DMS 273 (cell line): ENCODE measurements at regions not wholly inside any gene's neighbourhood (a gene's known extent, or its start where the extent isn't known, plus 50 kb on each side); places are given as distances from the start of the nearest gene placed in this dataset.
"Not testable (repeated sequence)": the region's sequence is repeated elsewhere in the genome, so short reads cannot be mapped to it uniquely, and the experiment has no call there.

ENCODE experiments used
- DNase-seq: peaks from one replicate; lab custom pipeline; 2025; ENCODE audit not compliant: unreplicated experiment; lab: John Stamatoyannopoulos, UW

DNA sequence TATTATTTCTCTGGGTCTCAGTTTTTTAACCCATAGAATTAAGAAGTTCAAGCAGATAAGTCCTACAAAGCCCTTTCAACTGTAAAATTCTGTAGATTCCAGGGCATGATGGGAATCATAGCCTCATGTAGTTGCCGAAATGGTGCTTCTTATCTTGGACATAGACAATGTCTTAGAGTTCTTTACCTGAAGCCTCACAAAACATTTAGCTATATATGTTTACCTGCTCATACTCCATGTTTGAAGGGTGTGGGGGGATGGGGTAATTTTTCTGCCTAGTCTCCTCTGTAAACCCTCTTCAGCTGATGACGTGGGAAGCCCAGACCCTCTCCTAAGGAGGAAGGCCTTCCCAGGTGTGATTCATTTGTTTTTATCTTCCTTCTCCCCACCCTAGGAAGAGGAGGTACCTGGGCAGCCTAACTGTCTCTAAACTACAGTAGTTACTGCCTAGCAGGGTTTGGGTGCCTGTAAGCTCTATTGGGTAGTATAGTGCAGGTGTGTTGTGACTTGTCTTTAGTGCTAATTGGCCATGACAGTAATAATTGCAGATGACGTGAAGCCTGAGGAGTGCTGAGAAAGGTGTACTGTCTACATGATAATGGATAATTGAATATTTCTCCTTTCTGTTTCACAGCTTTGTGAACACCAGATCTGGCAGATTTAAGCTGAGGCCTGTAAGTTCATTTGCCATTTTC, 230.8 kb downstream of the TFAP2B start:
- DNase-seq = no peak

GRCh38 chr6:51049983-51050877, 231.6 kb downstream of the TFAP2B start:
- DNase-seq = no peak

DNA sequence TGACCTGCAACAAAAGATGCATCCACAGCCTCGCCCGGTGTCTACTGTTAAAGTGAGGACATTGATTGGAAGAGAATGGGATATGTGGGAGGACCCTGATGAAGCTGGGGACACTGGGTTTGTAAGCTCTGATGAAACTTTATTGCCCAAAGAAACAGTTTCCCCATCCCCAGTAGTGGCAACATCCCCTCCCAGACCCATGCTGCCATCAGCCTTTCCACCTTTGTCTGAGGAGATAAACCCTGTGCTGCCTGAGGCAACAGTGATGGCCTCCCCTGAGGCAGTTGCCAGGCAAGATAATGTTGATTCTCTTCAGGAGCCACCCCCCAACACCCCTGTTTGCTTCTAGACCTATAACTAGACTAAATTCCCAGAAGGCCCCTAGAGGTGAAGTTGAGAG, 234.0 kb downstream of the TFAP2B start:
- not testable (repeated sequence) for DNase-seq

GRCh38 chr6:51055316-51055715, 236.6 kb downstream of the TFAP2B start:
- DNase-seq = not testable (repeated sequence)

DNA sequence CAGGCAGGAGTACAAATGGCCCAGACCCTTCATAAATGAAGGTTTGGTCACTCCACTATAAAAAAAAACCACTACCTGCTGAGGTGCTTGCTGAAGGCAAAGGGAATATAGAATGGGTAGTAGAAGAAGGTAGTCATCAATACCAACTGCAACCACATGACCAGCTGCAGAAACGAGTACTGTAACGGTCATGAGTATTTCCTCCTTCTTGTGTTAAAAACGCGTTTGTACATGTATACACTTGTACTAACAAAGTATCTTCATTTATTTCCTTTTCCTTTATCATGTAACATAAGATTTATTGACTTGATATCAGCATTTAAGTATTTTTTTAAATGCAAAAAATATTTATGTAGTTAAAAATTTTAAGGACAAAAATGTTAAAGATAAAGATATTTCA, 238.6 kb downstream of the TFAP2B start:
- no peak for DNase-seq

GRCh38 chr6:51060262-51060762, 241.6 kb downstream of the TFAP2B start:
- no peak for DNase-seq

GRCh38 chr6:51062166-51062722, 243.6 kb downstream of the TFAP2B start:
- no peak for DNase-seq

DNA sequence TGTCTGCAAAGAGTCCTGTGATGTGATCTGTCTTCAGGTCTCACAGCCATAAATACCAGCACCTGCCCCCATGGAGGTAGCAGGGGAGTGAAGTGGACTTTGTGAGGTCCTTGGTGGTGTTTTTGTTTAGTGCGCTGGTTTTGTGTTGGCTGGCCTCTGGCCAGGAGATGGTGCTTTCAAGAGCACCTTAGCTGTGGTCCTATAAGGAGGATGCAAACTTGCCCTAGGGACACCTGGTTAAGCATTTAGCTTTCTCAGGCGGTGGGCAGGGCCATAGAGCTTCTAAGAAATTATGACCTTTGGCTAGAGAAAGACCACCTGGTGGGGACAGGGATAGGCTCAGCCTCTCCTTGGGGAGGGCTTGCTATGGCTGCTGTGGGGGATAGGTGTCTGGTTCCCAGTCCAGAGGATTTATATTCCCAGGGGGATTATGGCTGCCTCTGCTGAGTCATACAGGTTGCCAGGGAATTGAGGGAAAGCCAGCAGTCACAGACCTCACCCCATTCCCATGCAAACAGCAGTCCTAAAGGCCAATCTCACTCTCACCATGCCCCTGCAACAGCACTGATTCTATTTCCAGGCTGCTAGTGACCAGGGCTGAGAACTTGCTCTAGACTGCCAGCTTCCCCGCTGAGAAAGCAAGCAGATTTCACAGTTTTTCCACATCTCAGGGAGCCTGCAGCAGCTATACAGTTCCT, 259.3 kb downstream of the TFAP2B start:
- no peak for DNase-seq

DNA sequence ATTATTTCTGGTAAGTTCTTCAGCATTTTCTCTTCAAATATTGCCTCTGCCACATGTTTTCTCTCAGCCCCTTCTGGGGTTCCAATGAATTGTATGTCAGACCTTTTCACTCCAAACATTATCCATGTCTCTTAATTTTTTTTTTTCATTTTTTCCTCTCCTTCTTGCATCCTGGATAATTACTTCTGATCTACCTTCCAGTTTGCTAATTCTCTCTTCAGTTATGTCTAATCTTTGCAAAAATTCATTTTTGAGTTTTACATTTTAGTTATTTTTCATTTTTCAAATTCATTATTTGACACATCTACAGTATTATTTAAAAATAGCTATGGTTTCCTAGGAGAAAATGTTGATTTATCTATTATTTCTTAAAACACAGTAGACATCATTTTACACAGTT, 271.7 kb downstream of the TFAP2B start:
- no peak for DNase-seq

DNA sequence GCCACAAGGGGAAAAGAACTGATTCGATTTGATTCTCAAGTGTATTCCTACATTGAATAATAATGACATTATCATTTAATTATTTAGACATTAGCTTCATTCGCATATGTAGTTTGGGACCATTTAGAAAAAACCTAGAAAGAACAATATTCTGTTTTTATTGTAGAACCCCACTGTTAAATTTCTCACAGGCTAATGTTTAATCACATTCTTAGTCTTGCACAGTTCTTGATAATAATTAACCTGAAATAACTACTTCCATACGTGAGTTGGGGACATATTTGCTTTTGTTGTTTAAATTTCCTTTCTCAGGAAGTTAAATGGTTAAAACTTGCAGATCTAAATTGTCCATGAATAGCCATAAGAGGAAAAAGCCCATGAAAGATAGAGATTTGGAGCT, 275.2 kb downstream of the TFAP2B start:
- no peak for DNase-seq

DNA sequence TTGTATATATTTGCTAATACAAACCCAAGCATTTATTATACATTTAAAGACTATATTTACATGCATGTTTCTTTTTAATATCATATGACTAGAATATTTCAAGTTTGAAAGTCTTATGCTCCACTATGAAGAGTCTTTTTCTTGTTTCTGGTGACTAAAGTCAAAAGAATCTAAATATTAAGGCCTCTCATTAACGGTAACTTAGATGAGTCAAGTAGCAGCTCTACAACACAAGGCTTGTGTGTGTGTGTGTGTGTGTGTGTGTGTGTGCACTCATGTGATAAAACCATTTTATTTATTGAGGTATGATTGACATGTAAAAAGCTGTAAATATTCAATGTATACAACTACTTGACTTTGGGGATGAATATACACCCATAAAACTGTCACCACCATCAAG, 275.6 kb downstream of the TFAP2B start:
- no peak for DNase-seq

- DNase-seq = no peak
Measured at GRCh38 chr6:51098246-51098645, 279.6 kb downstream of the TFAP2B start.

GRCh38 chr6:51098791-51099190, 280.1 kb downstream of the TFAP2B start:
- DNase-seq = no peak

DNA sequence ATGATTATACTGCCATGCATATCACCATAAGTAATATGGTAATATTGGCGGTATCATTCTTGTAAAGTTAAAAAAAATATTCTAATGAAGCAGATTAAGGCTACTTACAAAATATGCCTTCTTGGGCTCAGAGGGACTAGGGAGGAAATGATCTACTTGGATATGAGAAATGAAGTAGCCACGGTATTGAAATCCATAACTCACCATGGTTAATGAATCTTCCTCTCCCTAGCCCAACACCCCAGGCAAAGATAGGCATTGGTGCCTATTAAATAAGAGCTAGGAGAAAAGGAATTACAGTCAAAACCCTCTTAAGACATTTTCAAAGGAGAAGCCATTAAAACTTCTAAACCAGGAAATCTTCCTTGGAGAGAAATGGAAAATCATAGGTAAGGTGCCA, 280.5 kb downstream of the TFAP2B start:
- no peak for DNase-seq

GRCh38 chr6:51105357-51105756, 286.7 kb downstream of the TFAP2B start:
- no peak for DNase-seq

- no peak for DNase-seq
Measured at GRCh38 chr6:51107769-51108203, 289.1 kb downstream of the TFAP2B start.

- DNase-seq = no peak
Measured at GRCh38 chr6:51108563-51109234, 290.0 kb downstream of the TFAP2B start.

DNA sequence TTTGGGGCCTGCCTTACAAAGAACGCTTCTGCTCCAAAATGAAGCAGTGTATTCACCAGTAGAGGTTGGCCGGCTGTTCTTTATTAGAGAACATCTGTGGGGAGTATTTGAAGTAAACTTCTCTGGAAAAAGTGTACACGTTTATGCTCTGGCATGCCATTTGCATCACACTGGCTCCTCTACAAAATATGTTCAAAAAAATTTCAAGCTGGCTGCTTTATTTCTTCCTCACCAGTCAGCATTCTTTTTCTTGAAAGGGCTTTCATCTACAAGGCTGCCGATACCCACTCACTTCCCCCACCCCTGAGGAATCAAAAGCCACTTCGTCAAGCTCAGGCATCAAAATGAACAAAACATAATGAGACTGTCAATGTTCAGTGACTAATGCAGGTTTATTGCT, 294.1 kb downstream of the TFAP2B start:
- no peak for DNase-seq

DNA sequence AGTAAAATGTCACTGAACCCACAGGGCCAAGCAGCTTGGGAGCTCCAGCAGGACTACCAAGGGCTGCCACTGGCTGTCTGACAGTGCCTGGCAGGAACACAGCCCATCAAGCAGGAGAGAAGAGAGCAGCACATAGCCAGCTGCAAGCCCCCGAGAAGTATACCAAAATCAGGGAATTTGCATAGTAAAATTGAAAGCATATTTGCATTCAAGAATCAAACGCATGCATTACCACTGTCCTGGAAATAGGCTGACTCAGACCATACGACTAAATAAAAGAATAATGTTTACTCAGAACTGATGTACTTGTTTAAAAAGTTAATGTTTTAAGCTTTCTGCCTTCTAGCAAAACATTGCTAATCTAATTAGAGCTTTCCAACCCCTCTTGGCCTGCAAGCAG, 298.1 kb downstream of the TFAP2B start:
- no peak for DNase-seq

DNA sequence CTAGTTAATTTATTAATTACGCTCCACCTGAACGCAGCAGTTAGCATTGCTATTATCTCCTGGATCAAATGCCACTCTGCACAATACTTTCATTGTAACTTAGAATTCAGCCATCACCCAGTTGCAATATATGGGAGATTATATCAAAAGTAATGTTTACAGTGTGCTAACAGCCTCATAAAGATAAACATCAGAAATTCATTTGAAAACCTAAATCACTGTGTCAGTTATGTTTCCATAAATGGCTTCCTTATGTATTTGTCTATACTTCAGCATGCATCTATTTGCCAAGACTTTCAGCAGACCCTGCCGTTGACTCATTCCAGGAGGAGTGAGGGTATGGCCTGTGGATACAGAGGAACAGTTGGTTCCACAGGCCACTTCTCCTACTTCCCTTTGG, 300.1 kb downstream of the TFAP2B start:
- DNase-seq = no peak

- DNase-seq = no peak
Measured at GRCh38 chr6:51120016-51120415, 301.3 kb downstream of the TFAP2B start.
